ENCODE measurements at regions not wholly inside any gene's neighbourhood (a gene's known extent, or its start where the extent isn't known, plus 50 kb on each side); places are given as distances from the start of the nearest gene placed in this dataset.
"Not testable (repeated sequence)": the region's sequence is repeated elsewhere in the genome, so short reads cannot be mapped to it uniquely, and the experiment has no call there.

DNA sequence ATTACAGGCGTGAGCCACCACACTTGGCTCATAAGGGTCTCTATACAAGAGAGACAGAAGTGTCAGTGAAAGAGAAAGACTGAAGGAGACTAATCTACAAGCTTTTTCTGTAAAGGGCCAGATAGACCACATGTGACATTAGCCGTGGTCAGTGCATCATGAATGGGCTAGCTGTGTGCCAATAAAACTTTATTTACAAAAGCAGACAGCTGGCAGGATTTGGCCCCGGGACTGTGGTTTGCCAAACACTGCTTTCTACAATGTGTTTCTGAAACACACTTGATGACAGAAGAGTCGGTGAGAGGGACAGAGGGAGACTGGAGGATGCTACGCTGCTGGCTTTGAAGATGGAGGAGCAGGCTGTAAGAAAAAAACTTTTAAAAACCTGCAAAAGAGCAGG lies 285.4 kb downstream of the TFAP2C start:
- no peak for DNase-seq (ENCODE audit: extremely low read depth, insufficient read length)
- Histone ChIP-seq H3K27me3 (replicated peaks; ENCODE audit: control insufficient read depth, insufficient read depth, low read length) (no peaks in the 10 kb centered on the region), H3K36me3 (ENCODE audit: control insufficient read depth, insufficient read depth, low read length) (no peaks in the 10 kb centered on the region), H3K4me3 (replicated peaks; ENCODE audit: low read depth, low read length) (no peak overlapping the region)
- TF ChIP-seq, protein P1, sequence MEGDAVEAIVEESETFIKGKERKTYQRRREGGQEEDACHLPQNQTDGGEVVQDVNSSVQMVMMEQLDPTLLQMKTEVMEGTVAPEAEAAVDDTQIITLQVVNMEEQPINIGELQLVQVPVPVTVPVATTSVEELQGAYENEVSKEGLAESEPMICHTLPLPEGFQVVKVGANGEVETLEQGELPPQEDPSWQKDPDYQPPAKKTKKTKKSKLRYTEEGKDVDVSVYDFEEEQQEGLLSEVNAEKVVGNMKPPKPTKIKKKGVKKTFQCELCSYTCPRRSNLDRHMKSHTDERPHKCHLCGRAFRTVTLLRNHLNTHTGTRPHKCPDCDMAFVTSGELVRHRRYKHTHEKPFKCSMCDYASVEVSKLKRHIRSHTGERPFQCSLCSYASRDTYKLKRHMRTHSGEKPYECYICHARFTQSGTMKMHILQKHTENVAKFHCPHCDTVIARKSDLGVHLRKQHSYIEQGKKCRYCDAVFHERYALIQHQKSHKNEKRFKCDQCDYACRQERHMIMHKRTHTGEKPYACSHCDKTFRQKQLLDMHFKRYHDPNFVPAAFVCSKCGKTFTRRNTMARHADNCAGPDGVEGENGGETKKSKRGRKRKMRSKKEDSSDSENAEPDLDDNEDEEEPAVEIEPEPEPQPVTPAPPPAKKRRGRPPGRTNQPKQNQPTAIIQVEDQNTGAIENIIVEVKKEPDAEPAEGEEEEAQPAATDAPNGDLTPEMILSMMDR (IDR thresholded peaks at IDR 0.05; ENCODE audit: insufficient read depth, low read length, poor library complexity, severe bottlenecking), result no peak

DNA sequence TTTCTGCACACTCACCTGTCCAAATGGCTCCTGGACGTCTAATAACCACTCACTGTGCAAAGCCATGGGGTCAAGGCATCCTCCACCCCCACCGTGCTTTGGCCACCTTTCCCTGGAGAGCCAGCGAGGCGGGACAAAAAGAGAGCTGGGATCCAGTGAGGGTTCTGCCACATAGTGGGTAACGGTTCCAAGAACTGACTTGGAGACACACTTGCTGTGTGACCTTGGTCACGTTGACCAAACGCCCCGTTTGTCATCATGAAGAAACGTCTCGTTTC lies 287.2 kb downstream of the TFAP2C start:
- TF ChIP-seq, protein P1 (IDR thresholded peaks at IDR 0.05; ENCODE audit: insufficient read depth, low read length, poor library complexity, severe bottlenecking), result no peak
- no peak for DNase-seq (ENCODE audit: extremely low read depth, insufficient read length)
- no peaks in the 10 kb centered on the region for H3K36me3 ChIP-seq (ENCODE audit: control insufficient read depth, insufficient read depth, low read length)

DNA sequence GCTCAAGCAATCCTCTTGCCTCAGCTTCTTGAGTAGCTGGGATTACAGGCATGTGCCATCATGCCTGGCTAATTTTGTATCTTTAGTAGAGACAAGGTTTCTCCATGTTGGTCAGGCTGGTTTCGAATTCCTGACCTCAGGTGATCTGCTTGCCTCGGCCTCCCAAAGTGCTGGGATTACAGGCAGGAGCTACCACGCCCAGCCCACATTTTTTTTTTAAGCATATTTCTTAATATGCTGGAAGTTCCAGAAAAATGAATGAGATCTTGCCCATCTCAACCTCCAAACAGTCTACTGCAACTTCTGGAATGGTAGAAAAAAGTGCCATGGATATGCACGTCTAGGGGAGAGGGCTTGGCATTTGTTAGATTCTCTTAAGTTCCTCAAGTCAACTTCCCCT lies 290.9 kb downstream of the TFAP2C start:
- not testable (repeated sequence) for H3K27me3 ChIP-seq (replicated peaks; ENCODE audit: control insufficient read depth, insufficient read depth, low read length); H3K4me3 ChIP-seq (replicated peaks; ENCODE audit: low read depth, low read length); DNase-seq (ENCODE audit: extremely low read depth, insufficient read length); H3K36me3 ChIP-seq (ENCODE audit: control insufficient read depth, insufficient read depth, low read length)

More for the DNA sequence above, 287.2 kb downstream of the TFAP2C start:
- Histone ChIP-seq H3K4me3 (replicated peaks; ENCODE audit: low read depth, low read length) (no peak overlapping the region), H3K27me3 (replicated peaks; ENCODE audit: control insufficient read depth, insufficient read depth, low read length) (no peaks in the 10 kb centered on the region)

DNA sequence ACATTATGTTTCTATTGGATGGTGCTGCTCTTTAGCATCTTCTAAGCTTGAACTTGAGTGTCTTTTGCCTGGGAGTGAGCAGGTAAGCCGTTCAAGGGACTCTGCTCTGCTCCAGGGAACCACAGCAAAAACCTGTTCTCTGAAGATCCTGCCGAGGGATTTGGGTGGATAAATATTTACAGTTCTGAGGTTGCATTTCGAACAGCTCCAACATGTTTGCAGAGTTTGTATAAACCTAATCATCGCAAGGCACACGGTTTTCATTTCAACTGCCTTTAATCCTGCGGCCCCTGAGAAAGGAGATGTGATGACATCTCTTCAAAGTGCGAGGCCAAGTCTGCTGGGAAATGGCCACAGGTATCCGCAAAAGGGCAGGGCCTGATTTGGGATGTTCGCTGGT lies 293.4 kb downstream of the TFAP2C start:
- TF ChIP-seq, protein P1 (IDR thresholded peaks at IDR 0.05; ENCODE audit: insufficient read depth, low read length, poor library complexity, severe bottlenecking), result no peak
- no peak for DNase-seq (ENCODE audit: extremely low read depth, insufficient read length)
- no peak overlapping the region for H3K4me3 ChIP-seq (replicated peaks; ENCODE audit: low read depth, low read length)
- H3K36me3 ChIP-seq (ENCODE audit: control insufficient read depth, insufficient read depth, low read length), result no peaks in the 10 kb centered on the region
- H3K27me3 ChIP-seq (replicated peaks; ENCODE audit: control insufficient read depth, insufficient read depth, low read length), result no peaks in the 10 kb centered on the region

GRCh38 chr20:56924292-56925081 lies 295.4 kb downstream of the TFAP2C start:
- TF ChIP-seq, protein P1 (IDR thresholded peaks at IDR 0.05; ENCODE audit: insufficient read depth, low read length, poor library complexity, severe bottlenecking), result no peak
- Histone ChIP-seq H3K27me3 (replicated peaks; ENCODE audit: control insufficient read depth, insufficient read depth, low read length) (no peaks in the 10 kb centered on the region), H3K36me3 (ENCODE audit: control insufficient read depth, insufficient read depth, low read length) (no peaks in the 10 kb centered on the region), H3K4me3 (replicated peaks; ENCODE audit: low read depth, low read length) (no peak overlapping the region)
- no peak for DNase-seq (ENCODE audit: extremely low read depth, insufficient read length)

DNA sequence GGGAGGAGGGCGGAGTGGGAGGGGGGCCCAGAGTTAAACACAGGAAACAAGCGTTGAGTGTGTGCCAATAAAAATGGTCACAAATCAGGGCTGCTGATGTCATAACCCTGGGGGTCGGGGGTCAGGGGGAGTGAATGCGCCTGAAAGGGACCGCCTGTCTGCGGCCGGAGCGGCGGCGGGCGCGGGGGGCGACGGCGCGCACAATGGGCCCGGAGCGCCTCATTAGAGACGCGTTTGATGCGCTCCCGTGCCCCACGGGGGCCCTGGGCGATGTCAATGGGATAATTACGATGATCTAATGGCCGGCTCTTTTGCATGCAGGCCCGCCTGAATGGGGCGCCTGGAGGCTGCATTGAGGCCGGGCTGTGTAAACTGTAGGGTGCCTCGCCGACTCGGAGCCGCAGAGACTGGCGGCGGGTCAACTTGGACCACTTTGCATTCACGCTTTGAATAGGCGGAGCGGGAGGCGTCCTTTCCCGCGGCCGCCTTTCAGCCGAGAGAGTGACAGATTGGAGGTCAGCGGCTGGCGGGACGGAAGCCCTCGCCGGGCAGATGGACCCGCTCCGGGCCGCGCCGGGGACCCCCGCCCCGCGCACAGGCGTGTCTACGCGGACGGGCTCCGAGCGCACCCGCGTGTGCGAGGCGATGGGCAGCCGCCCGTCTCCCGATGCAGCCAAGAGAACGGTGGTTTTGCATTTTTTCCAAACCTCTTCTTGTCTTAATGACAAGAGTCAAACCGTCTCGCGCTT lies 296.1 kb downstream of the TFAP2C start:
- no peak overlapping the region for H3K4me3 ChIP-seq (replicated peaks; ENCODE audit: low read depth, low read length)
- TF ChIP-seq, protein P1 (IDR thresholded peaks at IDR 0.05; ENCODE audit: insufficient read depth, low read length, poor library complexity, severe bottlenecking), result no peak
- H3K27me3 ChIP-seq (replicated peaks; ENCODE audit: control insufficient read depth, insufficient read depth, low read length), result no peaks in the 10 kb centered on the region
- no peaks in the 10 kb centered on the region for H3K36me3 ChIP-seq (ENCODE audit: control insufficient read depth, insufficient read depth, low read length)
- no peak for DNase-seq (ENCODE audit: extremely low read depth, insufficient read length)

All from GM06990 (cell line).